ENCODE measurements at regions not wholly inside any gene's neighbourhood (a gene's known extent, or its start where the extent isn't known, plus 50 kb on each side); places are given as distances from the start of the nearest gene placed in this dataset.
A peak's percentile ranks its signal among the peaks of the same experiment; 100 is the strongest.
"Not testable (repeated sequence)": the region's sequence is repeated elsewhere in the genome, so short reads cannot be mapped to it uniquely, and the experiment has no call there.

DNA sequence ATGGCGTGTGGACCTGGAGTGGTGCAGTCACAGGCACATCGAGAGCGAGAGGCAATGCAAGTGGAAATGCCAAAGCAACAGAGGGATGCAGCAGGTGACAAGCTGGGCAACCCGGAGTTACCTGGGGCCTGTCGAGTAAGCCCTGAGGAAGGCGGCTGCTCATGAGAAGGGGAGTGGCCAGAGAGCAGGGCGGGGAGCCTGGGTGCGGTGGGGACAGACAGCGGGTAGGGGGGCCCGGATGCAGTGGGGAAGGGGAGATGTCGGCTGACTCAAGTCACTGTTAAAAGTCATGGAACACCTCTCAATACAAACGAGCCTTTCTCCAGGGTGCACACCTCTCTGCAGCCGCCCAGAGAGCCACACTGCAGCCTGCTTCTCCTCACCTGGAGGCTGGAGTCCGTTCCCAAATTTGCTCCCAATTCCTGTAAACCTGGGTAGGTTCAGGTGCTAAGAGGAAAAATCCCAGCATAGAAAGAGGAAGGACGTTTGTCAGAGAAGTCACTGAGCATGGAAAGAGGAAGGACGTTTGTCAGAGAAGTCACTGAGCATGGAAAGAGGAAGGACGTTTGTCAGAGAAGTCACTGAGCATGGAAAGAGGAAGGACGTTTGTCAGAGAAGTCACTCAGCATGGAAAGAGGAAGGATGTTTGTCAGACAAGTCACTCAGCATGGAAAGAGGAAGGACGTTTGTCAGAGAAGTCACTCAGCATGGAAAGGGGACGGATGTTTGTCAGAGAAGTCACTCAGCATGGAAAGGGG lies 71.7 kb upstream of the TWIST2 start:
- no peak for TF ChIP-seq CTCF (IDR thresholded peaks at IDR 0.05)
- DNase-seq (ENCODE audit: low spot score): no peak
- no peak overlapping the region for H3K4me3 ChIP-seq
- no peak overlapping the region for H3K27ac ChIP-seq

DNA sequence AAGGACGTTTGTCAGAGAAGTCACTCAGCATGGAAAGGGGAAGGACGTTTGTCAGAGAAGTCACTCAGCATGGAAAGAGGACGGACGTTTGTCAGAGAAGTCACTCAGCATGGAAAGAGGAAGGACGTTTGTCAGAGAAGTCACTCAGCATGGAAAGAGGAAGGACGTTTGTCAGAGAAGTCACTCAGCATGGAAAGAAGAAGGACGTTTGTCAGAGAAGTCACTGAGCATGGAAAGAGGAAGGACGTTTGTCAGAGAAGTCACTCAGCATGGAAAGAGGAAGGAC lies 71.2 kb upstream of the TWIST2 start:
- H3K4me3 ChIP-seq; H3K27ac ChIP-seq; DNase-seq (ENCODE audit: low spot score): not testable (repeated sequence)

- no peak overlapping the region for H3K4me3 ChIP-seq
- no peak for DNase-seq (ENCODE audit: low spot score)
- no peak overlapping the region for H3K27ac ChIP-seq
- TF ChIP-seq CTCF (IDR thresholded peaks at IDR 0.05): no peak
Observed at GRCh38 chr2:238777369-238778067, 70.4 kb upstream of the TWIST2 start.

DNA sequence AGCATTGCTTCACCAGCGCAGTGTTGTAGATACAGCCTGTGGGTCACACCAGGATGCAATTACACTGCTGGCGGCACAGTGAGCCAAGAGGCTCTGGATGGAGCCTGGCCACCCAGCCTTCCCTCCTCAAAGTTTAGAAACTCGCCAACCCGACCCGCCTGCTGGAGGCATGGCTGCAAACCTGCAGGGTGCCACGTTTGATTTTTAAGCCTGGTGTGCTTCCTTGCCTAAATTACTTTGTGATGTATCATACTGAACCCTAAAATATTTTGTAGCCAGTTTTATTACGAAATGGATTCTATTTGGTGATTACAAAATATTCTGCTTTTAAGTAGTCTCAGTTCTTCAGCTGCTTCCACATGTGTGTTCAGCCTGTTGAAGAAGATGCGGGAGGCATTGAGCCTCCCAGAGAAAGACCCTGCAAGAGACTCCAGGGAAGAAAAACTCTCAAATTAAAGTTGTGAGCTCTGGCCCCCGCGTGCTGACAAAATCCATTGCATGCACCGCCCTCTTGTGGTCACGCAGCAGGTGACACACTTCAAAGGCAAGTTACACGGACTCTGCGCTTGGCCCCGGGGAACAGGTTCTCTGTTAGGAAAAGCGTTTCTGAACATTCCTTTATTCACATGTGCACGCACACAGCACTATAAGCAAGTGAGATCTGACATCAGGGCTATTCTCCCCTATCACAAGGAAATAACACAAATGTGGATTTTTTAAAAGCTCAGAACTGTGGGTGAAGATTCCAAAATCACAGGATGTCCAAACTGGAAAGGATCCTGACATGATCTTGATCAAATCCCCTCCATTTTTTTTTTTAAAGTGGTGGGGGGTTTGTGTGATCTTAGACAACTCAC lies 63.0 kb upstream of the TWIST2 start:
- TF ChIP-seq CTCF (IDR thresholded peaks at IDR 0.05): peak; percentile 88
- Histone ChIP-seq H3K4me3 (peak overlapping the region; percentile 36), H3K27ac (peak overlapping the region in 1 of 2 donors; percentile 59)
- no peak for DNase-seq (ENCODE audit: low spot score)

DNA sequence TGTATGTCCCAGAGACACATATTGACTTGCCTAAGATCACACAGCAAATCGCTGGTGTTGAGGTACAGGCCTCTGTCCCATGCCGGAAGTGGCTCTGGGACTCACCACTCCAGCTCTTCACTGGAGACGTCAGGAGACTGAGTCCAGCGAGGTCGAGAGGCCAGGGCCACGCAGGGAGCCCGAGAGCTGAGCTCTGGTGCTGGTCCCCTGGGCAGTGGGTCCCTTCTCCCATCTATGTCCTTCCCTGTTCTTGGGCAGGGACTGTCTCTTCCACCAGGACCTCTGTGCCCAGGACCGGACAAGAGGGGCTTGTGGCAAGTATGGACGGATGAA lies 62.4 kb upstream of the TWIST2 start:
- TF ChIP-seq CTCF (IDR thresholded peaks at IDR 0.05): no peak
- Histone ChIP-seq H3K4me3 (no peak overlapping the region), H3K27ac (no peak overlapping the region)
- DNase-seq (ENCODE audit: low spot score): no peak

DNA sequence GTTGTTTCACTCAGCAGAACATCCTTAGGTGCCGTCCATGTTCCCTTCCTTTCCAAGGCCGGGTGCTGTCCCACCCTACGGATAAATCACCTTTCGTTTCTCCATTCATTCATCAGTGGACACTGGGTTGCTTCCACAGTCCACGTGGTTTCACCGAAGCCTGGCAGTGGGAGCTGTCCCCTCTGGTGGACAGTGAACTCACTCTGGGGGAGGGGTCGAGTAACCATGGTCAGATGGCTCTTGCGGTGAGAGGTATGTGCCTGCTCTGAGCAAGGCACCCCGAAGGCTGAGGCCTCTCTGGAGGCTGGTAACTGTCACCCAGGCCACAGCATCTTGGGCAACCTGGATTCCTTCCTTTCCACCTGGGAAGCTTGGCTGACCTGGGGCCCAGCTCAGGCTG lies 61.5 kb upstream of the TWIST2 start:
- TF ChIP-seq CTCF (IDR thresholded peaks at IDR 0.05): no peak
- H3K27ac ChIP-seq: no peak overlapping the region
- H3K4me3 ChIP-seq: no peak overlapping the region
- DNase-seq (ENCODE audit: low spot score): no peak

DNA sequence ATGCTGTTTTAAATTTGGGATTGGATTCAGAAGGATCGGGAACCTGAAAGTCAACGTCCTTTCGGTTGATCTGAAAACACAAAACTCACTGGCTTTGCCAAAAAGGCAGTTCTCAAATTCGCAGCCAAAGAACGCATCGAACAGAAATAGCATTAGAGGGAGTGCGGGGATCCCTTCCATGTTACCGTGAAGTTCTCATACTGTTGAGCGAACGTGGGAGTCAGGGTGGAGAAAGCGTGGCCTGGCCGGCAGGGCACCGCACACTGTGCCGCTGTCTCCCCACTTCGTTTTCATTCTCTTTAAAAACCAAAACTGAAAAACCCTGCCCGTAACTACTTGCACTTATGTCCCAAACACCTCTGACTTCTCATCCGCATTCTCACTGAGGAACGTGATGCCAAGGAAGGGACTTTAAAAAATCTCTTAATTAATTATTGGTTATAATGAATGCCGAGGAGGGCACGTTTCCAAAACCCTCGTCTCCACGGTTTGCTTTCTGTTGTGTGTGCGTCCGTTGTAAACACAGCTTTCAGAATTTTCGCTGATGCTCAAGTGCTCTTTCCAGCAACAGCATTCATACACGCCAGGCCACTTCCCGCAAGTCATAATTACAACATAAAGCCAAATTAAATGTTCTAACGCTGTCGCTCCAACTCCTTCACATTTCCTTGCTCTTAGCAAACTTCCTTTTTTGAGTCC lies 60.9 kb upstream of the TWIST2 start:
- no peak overlapping the region for H3K27ac ChIP-seq
- H3K4me3 ChIP-seq: no peak overlapping the region
- DNase-seq (ENCODE audit: low spot score): no peak
- TF ChIP-seq CTCF (IDR thresholded peaks at IDR 0.05): no peak

Measured in coronary artery (tissue), 2 donors.